HFF-Myc (cell line): ENCODE measurements at regions not wholly inside any gene's neighbourhood (a gene's known extent, or its start where the extent isn't known, plus 50 kb on each side); places are given as distances from the start of the nearest gene placed in this dataset.
A peak's percentile ranks its signal among the peaks of the same experiment; 100 is the strongest.

ENCODE experiments used
- DNase-seq: peaks from one replicate; pipeline ENCODE4 v3.0.0-alpha.2; 2011; ENCODE audit warnings: low read depth; ENCODE audit errors: extremely low read depth
- H3K4me3 ChIP-seq: replicated peaks from 2 replicates; pipeline ENCODE4 v1.5.1; 2011; ENCODE audit warnings: low read depth, mild to moderate bottlenecking, control low read depth, low read length
- TF ChIP-seq, protein P1 (sequence below): IDR thresholded peaks from 2 replicates; pipeline ENCODE4 v1.5.1; 2012; ENCODE audit warnings: mild to moderate bottlenecking, low read depth, low read length, control low read depth; ENCODE audit errors: missing control alignments

DNA sequence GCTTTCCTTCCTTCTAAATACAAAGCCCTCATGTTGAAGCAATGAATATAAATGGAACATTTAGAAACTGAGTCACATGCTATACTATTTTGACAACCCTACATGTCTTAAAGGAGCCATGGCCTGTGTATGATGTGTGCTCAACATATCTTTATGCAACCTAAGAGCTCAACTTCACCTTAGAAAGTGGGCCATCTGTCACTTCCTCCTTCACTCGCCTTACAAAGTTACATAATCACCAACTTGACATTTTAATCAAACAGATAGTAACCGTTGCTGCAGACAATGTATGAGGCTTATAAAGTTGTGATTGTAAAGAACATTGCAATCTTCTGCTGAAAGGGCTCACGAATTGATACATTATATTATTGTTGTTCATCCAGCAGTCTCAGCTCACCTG lies 163.6 kb downstream of the SERPINI1 start:
- DNase-seq, result no peak
- TF ChIP-seq, protein P1, sequence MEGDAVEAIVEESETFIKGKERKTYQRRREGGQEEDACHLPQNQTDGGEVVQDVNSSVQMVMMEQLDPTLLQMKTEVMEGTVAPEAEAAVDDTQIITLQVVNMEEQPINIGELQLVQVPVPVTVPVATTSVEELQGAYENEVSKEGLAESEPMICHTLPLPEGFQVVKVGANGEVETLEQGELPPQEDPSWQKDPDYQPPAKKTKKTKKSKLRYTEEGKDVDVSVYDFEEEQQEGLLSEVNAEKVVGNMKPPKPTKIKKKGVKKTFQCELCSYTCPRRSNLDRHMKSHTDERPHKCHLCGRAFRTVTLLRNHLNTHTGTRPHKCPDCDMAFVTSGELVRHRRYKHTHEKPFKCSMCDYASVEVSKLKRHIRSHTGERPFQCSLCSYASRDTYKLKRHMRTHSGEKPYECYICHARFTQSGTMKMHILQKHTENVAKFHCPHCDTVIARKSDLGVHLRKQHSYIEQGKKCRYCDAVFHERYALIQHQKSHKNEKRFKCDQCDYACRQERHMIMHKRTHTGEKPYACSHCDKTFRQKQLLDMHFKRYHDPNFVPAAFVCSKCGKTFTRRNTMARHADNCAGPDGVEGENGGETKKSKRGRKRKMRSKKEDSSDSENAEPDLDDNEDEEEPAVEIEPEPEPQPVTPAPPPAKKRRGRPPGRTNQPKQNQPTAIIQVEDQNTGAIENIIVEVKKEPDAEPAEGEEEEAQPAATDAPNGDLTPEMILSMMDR, result no peak
- no peak overlapping the region for H3K4me3 ChIP-seq

DNA sequence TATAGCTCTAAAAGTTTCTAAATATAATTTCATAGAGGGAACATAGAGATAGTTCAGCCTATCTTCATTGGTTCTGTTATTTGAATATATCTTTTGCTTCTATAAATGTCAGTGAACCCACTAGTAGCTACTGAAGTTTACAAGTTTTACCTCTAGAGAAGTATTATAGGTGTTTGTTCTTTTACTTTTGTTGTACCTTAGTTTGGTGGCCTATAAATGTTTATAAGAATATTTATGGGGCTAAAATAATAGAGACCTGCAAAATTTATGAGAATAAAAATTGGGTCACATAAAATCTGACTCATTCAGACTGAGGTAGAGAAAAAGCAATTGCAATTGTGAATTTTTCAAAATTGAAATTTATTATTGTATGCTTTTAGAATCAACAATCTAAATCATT lies 162.6 kb downstream of the SERPINI1 start:
- no peak for DNase-seq
- TF ChIP-seq, protein P1, result no peak
- H3K4me3 ChIP-seq, result no peak overlapping the region

DNA sequence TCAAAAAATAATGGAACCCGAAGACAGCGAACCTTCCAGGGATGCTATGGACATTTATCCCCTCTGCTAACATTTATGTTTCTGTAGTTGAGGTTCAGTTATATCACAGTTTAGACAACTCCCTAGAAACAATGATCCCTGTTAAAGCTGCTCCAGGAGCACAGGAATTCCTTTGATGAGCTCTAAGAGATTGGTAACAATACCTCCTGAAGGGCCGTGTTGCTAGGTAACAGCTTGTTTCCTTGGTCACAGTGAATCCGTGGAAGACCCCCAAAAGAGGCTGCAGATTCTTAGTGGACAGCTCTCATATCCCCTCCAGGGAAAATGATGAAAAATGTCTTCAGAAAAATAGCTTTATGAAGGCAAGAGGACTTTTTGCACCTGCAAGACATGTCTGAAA lies 160.2 kb downstream of the SERPINI1 start:
- TF ChIP-seq, protein P1, result no peak
- no peak for DNase-seq

DNA sequence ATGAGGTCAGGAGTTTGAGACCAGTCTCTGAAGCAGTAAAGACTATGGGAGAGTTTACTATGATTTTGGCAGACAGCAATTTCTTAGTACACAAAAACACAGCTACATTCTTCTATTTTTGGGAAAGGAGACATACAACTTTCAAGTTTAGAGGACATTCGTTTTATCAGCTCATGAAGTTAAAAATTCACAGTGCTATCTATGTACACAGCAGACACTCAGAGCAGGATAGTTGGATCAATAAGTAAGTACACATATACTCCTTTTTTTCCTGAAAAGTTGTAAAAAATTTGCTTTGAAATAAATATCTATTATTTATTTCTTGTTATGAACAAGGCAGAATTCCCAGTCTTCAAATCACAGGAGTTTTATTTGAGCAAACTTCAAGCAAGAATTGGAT lies 159.7 kb downstream of the SERPINI1 start:
- DNase-seq, result no peak
- TF ChIP-seq, protein P1, result no peak
- no peak overlapping the region for H3K4me3 ChIP-seq

More for the DNA sequence above, 160.2 kb downstream of the SERPINI1 start:
- no peak overlapping the region for H3K4me3 ChIP-seq

DNA sequence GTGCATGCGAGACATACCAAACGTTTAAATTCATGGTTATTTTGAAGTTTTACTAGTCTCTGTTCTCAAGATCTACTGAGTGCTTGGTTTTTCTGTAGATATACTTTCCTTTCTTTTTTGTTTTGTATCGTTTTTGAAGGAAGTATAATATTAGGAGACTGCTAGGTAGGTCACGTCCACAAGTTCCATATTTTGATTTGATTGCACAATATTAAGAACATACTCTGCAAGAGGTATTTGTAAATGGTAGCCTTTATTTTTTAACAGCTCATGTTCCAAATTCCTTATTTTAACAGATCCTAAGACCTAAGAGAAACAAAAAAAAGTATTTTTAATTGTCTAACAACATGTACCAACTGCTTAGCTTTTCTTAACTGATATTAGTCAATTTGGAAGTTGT lies 156.7 kb downstream of the SERPINI1 start:
- no peak for DNase-seq
- no peak overlapping the region for H3K4me3 ChIP-seq
- TF ChIP-seq, protein P1, result no peak

DNA sequence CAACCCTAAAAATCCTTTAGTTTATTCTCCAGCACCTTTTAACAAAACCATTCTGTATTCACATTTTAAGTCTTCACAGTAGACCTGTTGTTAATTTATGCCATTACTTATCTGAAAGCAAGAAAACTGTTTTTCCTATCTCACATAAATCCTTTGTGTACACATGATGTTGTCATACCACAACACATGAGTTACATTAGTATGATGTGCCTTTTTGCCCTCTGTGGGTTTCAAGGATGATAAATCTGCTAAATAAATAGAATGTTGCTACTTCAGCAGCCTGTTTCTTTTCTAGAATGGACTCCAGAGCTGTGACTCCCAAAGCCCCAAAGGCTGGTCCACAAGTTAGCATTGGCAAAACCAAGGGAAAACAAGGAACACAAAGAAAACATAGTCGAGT lies 151.6 kb downstream of the SERPINI1 start:
- DNase-seq, result peak; percentile 2

DNA sequence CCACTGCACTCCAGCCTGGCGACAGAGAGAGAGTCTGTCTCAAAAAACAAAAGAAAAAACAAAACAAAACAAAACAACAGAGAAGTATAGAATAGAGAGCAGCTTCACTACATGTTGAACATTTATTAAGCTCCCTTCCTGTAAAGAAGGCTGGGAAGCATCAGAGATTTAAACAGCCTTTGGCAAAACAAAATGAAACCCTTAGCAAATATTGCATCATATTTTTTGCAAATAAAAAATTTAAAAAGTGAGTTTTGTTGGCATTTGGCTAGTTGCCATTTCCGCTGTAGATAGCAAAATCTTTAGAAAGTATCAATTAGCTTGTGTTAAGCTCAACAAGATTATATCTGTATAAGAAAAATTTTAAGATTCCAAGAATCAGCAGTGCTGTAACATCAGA lies 151.2 kb downstream of the SERPINI1 start:
- no peak for DNase-seq
- TF ChIP-seq, protein P1, result no peak
- H3K4me3 ChIP-seq, result no peak overlapping the region

More for the DNA sequence above, 151.6 kb downstream of the SERPINI1 start:
- TF ChIP-seq, protein P1, result no peak
- H3K4me3 ChIP-seq, result no peak overlapping the region
